Activated T-helper 9 cell treated with anti-CD3 and anti-CD28 coated beads, Interleukin-2, amount 50 U/mL, for 16 hours (primary cell): ENCODE measurements at regions not wholly inside any gene's neighbourhood (a gene's known extent, or its start where the extent isn't known, plus 50 kb on each side); places are given as distances from the start of the nearest gene placed in this dataset.

ENCODE experiments used
- DNase-seq: peaks from one replicate; pipeline ENCODE4 v3.0.0-alpha.2; 2020; ENCODE audit warnings: low read depth

GRCh38 chr1:38111589-38111988 lies 65.0 kb upstream of the POU3F1 start:
- DNase-seq: no peak

GRCh38 chr1:38105267-38105666 lies 58.7 kb upstream of the POU3F1 start:
- DNase-seq: no peak

- no peak for DNase-seq
Observed at GRCh38 chr1:38102636-38103035, 56.0 kb upstream of the POU3F1 start.

GRCh38 chr1:38101037-38101785 lies 54.6 kb upstream of the POU3F1 start:
- DNase-seq: no peak

GRCh38 chr1:38098101-38098847 lies 51.7 kb upstream of the POU3F1 start:
- no peak for DNase-seq

- no peak for DNase-seq
Observed at GRCh38 chr1:38097284-38097898, 50.8 kb upstream of the POU3F1 start.
